HG03354 (cell line): ENCODE measurements at regions not wholly inside any gene's neighbourhood (a gene's known extent, or its start where the extent isn't known, plus 50 kb on each side); places are given as distances from the start of the nearest gene placed in this dataset.
A peak's percentile ranks its signal among the peaks of the same experiment; 100 is the strongest.

Experiments
- ATAC-seq: cut with Tn5 transposase; IDR thresholded peaks from one replicate; pipeline ENCODE4 v1.9.1; 2021; ENCODE audit warnings: mild to moderate bottlenecking; ENCODE audit not compliant: unreplicated experiment, poor library complexity, severe bottlenecking

DNA sequence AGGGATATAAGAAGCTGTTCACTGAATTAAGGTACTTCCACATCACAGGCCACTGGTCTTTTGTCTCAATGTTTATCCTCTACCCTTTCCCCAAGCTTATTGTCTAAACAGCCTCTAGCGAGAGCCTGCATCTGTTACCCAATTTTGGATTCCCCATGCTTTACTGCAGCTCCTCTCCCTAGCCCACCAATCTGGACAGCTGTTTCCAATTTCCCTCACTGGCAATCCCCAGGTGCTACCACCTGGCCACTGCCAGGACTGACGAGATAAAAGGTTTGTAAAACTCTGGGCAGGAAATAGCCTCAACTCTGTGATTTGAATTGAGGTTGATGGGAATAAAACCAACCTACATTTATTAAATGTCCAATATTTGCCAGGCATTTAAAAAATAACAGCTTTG lies 58.0 kb upstream of the TEX9 start:
- no peak for ATAC-seq

DNA sequence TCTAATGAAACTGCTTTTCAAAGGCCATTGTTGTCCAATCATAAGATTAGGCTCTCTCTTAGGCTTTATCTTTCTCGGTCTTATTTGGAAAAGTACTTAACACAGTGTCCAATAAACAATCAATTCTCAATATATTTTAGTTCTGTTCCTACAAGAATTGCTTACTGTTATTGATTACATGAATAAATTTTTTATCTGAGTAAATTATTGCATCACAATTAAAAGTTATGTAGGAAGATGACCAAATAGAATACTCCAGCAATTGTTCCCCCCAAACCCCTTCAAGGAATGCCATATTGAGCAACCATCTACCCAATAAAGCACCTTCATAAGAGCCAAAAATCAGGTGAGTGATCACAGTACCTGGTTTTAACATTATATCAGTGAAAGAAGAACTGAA lies 55.0 kb upstream of the RFX7 start:
- ATAC-seq, result no peak

DNA sequence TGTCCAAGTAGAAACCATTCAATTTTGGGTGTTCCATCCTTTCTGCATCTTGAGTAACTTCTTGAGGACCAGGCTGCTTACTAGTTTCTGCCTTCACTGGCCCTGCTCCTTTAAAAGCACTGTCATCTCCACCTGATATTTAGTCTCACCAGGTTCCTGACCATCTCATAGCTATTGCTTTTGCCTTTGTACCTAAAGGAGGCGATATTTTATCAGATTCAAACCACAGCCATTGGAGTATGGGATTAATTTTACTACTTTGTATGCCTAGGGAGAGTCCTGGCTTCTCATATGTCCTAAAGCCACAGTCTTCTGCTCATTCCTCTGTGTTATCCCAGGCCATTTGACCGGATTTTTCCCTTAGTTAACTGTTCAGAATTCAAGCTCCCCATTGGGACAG lies 51.8 kb upstream of the RFX7 start:
- no peak for ATAC-seq

DNA sequence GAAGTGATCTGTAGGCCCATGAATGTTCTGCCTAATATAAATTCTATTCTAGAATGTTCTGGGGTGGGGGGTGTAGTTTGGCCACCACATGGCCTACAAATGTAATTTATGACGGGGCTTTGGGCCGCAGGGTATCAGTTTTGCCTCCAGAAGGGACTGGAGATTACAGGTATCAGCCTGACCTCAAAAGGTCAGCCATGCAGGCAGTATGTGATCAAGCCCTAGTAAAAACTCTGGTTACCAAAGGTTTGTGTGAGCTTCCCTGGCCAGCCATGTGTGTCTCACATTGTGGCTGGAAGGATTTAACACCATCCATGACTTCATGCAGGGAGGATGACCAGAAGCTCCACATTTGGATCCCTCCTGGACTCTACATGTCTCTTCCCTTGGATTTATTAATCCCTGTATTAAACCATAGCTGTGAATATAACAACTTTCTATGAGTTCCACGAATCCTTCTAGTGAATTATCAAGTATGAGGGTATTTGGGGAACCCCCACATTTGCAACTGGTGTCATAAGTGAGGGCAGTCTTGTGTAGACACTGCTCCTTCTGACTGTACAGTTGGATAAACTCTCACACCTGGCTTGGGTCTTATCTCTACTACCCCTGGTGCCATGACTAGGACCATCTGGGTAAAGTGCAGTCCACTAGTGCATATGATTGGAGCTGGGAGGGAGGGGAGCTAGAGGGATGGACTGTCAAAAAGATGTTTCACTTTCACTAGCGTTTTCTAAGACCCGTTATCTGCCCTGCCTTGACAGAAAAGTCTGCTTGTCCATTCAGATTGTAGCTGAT lies 50.0 kb upstream of the RFX7 start:
- peak; percentile 59 for ATAC-seq
